ENCODE measurements at regions not wholly inside any gene's neighbourhood (a gene's known extent, or its start where the extent isn't known, plus 50 kb on each side); places are given as distances from the start of the nearest gene placed in this dataset.
A peak's percentile ranks its signal among the peaks of the same experiment; 100 is the strongest.

DNA sequence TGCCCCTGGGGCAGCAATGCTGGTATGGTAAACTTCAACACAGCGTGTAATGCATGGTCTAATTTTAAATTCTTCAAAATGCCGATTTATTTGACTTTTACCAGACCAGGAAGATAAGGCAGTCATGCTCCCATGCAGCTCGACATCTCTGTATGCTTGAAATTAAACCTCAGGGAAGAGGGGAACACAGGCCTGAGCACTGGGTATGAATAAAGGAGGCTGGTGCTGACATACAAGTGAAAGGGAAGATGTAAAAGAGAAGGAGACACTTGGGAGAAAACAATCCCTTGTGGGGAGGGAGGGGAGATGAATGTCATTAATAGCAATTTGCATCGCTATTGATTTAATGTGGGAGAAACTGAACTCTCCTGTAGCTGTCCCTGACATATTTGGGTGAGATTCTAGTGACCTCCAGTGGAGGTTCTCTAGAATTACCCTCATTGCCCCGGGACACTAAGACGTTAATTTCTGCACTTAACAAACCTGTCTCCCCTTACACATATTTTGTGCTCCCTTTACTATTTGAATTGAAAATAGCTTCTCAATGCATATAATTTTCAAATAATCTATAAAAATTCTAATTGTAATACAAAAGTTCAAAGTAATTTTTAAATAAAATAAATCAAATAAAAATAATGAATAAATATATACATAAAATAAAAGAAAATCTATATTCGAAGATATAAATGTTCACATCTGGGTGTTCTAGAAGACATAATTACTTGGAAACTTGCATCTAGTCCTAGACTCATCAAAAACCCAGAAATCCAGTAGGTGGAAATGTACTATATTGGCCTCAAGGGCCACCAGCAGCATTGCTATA lies 283.1 kb downstream of the LMX1A start:
- peak; percentile 42 for DNase-seq (ENCODE audit: low spot score)

DNA sequence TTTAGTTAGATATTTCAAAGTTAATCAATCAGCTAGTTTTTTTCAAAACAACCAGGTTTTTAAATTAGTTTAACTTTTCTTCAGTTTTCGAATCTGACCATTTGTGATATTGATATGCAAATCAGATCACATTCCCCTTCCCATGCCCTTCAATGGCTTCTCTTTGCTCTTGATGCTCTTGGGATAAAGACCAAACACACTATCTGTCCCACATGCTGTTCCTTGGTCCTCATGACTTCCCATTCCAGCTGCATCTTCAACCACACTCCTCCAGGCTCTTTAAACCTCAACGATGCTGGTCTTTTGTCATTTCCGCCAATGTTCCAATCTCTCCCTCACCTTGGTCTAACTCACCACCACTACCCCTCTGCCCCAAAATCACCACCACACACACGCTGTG lies 285.8 kb downstream of the LMX1A start:
- DNase-seq (ENCODE audit: low spot score), result no peak

DNA sequence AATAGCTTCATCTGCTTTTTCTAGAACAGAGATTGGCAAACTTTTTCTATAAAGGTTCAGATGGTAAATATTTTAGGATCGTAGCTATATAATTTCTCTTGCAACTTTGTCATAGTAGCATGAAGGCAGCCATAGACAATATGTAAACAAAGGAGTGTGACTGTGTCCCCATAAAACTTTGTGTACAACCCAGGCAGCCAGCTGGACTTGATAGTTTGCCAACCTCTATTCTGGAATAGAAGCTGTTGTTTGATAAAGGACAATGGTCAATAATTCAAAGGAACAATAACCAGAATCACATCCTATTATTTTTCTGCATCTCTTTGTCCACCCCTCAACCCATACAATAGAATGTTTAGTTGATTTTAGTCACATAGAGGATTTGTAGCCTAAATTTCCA lies 286.7 kb downstream of the LMX1A start:
- DNase-seq (ENCODE audit: low spot score), result no peak

DNA sequence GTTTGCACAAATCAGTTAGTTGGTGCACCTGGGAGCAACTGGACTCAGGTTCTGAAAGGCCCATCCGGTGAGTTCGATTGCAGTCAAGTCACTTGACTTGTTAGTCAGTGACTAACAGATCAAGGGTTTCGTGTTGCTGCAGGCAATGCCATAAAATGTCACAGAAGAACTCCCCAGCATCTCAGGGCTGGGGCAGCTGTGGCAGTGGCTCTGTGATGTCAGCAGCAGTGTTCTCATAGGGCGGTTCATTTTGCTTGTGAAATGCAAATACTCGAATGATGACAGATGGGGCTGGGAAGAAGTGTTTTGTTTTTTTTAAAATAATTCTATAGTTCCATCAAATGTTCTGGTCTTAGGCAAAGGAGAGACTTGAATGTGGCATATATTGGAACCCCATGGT lies 287.8 kb downstream of the LMX1A start:
- DNase-seq (ENCODE audit: low spot score), result no peak

DNA sequence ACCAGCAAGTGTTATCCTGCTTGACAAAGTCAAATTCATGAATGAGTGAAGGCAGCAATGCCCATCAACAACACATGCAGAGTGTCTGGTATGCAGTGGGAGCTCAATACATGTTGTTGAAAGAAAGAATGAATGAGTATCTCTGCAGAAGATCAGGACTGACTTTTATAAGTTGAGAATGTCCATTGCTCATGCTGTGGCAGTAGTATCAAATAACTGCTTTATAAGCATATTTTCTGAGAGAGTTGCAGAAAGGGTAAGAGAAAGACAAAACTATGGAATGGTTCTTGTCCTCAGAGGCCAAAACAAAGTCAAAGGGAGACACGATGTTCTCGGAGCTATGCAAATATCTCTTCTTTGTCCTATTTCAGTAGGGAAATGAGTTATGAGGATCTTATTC lies 288.7 kb downstream of the LMX1A start:
- no peak for DNase-seq (ENCODE audit: low spot score)

DNA sequence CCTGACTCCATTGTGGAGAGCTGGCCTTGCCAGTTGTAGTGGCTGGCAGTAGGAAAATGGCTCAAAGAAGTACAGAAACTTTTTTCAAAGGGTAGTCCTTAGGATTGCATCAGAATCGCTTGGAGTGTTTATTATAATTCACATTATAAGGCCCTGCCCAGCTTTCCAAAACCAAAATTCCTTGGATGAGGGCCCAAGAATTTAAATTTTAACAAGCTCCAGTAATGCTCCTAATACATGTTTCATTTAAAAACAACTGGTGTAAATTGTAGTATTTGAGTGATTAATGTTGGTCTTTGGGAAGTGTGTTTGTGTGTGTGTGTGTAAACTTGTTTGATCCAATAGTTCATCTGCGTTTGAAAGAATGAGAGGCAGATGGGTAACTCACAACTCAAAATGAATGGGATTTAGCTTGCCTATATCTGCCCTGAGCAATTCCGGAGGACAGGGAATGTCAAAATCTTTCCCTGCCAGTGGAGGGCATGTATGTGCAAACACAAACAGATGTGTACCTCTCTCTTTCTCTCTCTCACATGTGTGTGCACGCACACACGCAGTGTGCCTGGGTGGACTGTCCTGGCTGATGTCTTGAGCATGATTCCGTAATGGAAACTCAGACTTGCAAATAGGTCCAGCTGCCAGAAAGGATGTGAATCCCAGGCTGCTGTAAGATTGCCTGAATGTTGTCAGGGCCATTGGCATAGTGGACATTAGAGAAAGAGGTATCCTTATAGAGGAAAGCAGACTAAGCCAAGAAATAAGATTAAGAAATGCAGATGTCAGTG lies 293.1 kb downstream of the LMX1A start:
- no peak for DNase-seq (ENCODE audit: low spot score)

DNA sequence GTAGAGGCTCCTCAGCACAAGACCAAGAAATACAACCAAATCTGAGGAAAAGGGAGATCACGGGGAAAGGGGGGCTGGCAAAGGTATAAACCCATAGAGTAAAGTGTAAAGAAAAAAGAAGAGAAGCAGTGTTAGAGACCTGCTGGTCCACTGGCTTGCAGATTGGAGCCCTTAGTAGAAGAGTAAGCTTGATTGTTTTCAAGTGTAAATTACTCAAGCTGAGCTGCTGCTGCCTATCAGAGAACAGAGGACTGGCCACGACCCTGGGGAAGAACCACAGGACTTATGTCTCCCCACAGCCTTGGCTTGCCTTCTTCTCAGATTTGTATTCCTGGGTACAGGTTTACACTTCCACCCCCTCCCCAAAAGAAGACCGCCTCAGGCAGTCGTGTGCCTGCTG lies 294.2 kb downstream of the LMX1A start:
- DNase-seq (ENCODE audit: low spot score), result no peak

DNA sequence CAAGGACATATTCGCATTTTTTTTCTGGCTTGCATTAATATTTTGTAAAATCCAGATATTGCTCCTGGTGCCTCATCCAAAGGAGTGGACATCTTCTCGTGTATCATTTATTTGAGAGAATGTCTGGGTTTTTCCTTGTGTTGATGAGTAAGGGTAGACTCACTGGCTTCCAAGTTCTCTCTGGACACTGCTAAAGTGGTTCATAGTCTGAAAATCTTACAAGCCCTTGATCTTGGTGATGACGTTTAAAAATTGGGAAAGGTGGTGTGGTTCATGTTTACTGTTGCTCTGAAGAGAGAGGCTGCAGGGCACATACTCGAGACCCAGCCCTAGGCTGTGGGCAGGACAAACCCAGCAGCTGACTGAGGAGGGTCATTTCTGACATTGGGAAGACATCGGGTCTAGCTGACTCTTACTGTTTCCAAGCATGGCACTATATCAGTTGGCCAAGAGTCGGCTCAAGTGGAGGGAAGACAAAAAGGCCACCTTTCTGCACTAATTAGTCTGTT lies 296.2 kb downstream of the LMX1A start:
- no peak for DNase-seq (ENCODE audit: low spot score)

DNA sequence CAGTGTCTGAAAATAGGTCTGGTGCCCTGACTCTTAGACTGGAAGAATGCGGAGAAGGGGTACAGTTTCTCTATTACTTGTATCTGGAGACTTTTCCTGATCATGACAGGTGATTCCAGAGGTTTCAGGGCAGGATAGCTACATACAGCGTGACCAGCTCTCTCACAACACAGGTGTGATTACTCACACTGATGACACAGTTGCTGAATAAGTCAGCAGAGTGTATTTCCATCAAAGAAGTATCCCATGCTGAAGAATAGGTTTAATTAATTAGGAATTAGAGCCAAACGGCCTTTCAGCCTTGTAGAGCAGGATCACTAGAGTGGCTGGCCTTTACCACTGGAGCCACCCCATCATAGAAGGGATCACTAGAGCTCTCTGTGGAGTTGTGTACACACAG lies 298.6 kb downstream of the LMX1A start:
- DNase-seq (ENCODE audit: low spot score), result no peak

DNA sequence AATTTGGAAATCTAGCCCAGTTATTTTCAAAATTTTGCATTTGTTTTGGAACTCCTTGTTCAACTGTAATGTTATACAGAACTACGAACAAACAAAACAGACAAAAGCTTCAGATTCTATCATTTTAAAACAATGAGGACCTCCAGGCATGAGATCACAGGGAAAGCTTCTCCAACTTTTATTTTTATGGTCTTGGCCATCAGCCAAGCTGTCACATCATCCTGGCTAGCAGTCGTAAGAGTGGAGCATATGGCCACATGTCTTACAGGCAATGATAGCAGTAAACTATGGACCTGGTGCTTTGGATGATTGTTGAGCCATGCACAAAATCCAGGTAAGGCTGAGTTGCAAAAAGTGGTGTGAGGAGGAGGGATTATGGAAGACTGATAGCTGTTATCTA lies 299.6 kb downstream of the LMX1A start:
- no peak for DNase-seq (ENCODE audit: low spot score)

DNA sequence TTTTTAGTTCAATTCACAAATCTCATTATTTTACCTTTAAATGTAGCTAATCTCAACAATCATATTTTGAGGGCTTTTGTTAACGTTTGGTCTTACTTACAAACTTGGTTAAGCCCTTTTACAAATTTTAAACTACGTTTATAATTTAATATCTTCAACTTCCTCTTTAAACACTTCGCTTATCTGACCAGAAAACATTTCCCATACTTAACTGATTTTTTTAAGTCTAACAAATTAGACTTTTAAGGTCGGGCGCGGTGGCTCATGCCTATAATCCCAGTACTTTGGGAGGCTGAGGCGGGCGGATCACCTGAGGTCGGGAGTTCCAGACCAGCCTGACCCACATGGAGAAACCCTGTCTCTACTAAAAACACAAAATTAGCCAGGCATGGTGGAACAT lies 300.9 kb downstream of the LMX1A start:
- no peak for DNase-seq (ENCODE audit: low spot score)

DNA sequence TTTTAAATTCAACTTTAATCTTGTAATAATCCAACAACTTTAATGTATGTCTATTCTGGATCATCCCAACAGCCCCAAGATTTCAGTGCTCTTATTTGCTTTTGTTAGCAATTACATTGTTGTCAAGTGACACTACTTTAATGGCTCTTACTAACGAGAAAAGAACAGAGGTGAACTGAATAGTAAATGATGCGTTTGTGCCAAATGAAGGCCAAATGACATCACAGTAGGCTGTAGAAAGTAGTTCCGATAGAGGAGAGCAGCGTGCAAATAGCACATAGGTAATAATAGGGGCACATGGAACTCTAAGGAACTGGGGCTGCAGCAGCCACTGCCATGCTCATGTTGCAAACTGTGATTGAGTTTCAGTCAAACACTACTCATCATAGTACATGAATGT lies 301.9 kb downstream of the LMX1A start:
- no peak for DNase-seq (ENCODE audit: low spot score)

DNA sequence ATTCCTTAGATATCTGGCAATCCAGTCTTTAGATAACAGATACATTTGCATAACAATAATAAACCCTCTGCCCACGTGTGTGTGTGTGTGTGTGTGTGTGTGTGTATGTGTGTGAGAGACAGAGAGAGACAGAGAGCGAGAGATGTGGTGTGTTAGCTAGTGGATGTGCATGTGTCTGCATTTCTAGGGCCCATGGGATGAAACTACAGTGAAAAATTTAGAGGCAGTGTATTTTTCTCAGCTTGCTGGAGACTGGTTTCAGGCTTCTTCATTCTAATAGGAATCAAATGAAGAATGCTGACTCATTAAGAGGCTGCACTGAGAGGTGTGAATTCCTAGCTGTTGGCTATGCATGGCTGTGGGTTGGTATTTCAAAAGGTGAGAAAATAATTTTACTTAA lies 303.2 kb downstream of the LMX1A start:
- DNase-seq (ENCODE audit: low spot score), result no peak

DNA sequence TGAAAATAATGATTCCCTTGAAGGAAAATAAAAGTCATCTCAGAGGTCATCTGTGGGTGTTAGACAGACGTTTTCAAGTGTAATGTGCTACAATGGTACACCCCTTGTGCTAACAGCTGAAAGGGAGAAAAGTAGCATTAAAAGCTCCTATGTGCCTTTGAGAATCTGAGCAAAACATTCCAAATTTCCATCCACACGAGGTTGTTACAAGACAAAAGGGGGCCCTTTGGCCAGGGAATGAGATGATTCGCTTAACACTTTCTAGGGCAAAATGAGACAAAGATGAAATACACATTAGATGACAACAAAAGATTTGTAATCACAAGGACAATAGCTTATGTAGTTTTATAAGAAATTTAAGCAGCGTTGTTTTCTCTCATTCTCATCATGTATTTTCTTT lies 303.6 kb downstream of the LMX1A start:
- DNase-seq (ENCODE audit: low spot score), result no peak

DNA sequence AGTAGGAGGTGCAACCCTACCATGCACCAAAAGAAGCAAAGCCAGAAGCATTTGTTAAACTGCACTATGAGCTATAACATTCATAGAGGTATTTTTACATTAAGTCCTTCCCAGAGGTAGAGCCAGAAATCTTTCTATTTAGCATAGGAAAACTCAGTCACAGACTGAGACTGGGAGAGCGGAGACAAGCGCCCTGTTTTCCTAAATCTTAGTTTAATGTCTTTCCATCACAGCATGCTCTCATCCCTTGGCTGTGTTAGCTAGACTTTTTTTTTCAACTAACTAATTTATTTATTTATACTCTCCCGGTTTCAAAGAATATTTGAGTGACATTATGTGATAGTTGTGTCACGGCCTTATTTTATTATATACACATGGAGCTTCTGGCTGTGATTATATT lies 304.1 kb downstream of the LMX1A start:
- no peak for DNase-seq (ENCODE audit: low spot score)

DNA sequence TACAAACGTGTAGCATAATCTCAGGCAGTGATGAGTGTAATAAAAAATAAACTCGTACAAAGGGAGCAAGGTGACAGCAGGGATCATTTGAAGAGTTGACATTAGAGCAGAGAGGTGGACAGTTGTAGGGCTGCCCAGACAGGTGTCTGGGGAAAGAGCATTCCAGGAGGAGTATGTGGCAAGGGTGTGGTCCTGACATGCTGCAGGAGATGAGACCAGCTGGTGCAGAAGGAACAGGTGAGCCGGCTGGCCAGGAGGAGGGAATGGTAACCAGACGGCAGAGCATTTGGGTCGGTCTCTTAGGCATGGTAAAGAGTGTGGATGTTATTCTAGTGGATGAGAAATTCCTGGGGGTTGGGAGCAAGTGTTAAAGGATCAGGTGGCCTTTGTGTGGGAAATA lies 306.3 kb downstream of the LMX1A start:
- DNase-seq (ENCODE audit: low spot score), result no peak

DNA sequence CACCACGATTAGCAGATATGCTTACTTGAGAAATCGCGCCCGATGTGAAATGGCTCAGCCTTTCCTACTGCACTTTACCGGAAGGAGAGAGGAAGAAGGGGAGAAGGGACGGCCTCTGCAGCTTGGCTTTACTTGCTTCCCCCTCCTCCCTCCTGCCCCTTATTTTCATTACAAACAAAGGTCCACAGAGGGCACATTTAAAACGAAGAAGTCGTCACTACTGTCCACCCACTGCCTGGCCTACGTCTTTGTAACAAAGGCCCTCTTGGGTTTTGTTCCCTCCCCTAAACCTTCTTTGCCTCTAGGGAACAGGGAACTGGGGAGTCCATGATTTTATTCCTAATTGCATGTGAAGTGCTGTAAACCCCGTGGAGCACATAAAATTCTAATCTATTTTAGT lies 308.5 kb downstream of the LMX1A start:
- no peak for DNase-seq (ENCODE audit: low spot score)

DNA sequence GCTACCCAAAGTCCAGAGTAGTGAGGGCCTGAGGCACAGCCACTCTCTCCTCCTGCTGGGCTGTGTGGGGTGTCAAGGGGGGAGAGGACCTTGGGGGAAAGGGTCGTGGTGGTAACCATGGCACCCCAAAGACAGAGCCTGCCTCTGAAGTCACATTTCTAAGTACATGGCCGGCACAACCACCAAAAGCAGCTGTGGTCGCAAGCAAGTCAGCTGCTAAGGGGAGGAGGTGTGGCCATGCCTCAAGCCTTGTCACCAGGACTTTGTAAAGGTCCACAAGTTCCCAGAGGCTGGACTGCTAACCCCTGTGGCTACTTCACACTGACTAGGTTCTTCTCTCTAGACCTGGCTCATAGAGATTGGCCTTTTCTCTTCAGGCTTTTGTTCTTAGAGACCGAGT lies 310.6 kb downstream of the LMX1A start:
- no peak for DNase-seq (ENCODE audit: low spot score)

DNA sequence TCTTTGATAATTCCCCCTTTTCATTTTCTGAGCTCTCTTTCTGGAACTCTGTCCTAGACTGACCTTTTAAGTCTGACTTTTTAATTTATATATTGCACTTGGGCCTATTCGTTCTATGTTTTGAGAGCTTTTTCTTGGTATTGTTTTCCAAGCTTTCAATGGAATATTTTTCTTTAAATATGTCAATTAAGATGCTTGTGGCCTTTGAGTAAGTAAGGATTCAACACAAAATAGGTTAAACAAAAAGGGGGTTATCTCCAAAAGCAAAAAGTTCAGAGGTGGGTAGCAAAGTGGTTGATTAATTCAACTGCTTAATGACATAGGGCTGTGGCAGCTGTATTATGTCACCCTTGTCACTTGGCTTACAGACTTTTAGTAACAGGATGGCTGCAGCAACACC lies 315.9 kb downstream of the LMX1A start:
- no peak for DNase-seq (ENCODE audit: low spot score)

DNA sequence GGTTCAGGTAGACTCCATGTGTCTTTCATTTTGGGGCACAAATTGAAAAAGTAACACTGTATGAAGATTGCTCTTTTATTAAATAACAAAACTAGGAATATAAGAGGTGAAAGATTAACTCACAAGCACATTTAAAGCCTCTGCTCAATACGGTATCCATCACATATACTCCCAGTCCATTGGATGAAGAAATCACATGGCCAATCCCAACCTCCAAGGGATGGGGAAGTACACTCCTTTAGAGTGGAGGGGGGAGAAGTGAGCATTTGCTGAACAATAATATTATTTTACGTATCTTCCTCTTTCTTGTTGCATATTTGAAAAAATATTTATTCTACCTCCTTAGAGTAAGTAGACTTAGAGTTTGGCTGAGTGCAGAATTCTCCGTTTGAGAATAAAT lies 316.5 kb downstream of the LMX1A start:
- DNase-seq (ENCODE audit: low spot score), result no peak

DNA sequence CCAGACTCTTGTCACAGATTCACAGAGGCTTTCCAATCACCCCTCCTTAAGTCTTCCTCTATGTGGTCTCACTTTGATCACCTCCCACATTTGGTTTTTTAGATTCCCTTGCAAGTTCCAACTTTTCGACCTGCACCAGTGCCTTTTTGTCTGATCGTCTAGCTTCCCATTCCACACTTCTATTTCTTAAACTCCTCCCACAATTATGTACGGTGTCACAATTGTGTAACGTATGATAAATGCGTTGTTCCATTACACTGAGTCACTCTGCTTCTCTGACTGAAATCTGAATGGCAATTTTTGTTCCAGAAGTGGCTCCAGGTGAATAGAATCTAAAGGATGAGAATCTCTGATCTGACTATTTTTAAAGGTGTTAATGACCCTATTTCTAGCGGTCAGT lies 320.1 kb downstream of the LMX1A start:
- no peak for DNase-seq (ENCODE audit: low spot score)

DNA sequence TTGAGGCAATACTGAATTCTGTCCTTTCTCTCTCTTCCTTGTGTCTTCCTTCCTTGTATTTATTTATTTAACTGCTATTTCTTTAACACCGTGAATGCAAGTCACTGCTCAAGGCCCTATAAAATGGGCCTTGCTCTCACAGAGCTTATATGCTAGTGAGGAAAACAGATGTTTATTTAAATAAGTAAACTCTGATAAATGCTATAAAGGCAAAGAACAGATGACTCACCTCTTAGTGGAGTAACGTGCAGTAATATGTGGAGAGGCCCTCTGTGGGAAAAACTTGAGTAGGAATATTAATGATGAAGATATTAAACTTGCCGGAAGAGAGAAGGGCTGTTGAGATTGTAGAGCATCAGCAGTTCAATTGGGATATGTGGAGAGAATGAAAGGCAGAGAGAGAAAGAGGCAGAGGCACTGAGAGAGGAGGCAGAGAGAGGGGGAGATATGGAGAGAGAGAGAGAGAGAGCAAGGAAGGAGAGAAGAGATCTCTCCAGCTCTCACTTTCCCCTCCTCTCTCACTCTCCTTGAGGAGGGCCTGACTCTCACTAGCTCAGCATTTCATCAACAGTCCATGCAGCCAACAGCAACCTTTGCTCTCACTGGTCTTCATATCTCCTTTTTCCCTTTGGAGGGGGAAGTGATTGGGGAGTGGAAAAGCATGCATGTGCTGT lies 322.2 kb downstream of the LMX1A start:
- DNase-seq (ENCODE audit: low spot score), result no peak

DNA sequence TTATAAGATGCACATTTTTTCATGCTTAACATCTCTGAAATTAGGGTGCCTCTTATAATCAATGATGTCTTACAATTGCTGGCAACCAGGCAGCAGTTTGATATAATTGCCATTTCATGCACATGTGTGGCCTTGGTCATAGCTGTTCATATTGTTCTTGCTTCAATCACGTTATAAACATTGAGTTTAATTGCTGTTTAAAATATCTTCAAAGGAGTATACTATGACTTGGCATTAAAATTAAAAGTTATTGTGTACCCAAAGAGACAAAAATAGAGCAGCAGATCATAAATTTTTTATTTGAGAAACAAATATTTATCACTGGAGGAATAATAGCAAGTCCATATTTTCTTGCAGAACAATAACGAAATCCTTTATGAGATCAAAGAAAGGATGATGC lies 325.5 kb downstream of the LMX1A start:
- no peak for DNase-seq (ENCODE audit: low spot score)

Measured in activated CD4-positive, alpha-beta T cell treated with anti-CD3 and anti-CD28 coated beads, Interleukin-2, Interleukin-4, amounts not matched to agents 100 ng/mL and 50 ng/mL, durations not matched to agents 16 hours and 8 hours (primary cell).